NCI-H1930 (cell line): ENCODE measurements at regions not wholly inside any gene's neighbourhood (a gene's known extent, or its start where the extent isn't known, plus 50 kb on each side); places are given as distances from the start of the nearest gene placed in this dataset.
"Not testable (repeated sequence)": the region's sequence is repeated elsewhere in the genome, so short reads cannot be mapped to it uniquely, and the experiment has no call there.

Source experiments
- DNase-seq, 2 experiments: peaks; one replicate each; lab custom pipeline; 2025; lab: John Stamatoyannopoulos, UW

GRCh38 chr1:173342736-173343135 is 134.4 kb upstream of the PRDX6 start:
- no peak for DNase-seq

GRCh38 chr1:173344034-173344743 is 132.9 kb upstream of the PRDX6 start:
- no peak for DNase-seq

GRCh38 chr1:173347282-173347818 is 129.8 kb upstream of the PRDX6 start:
- no peak for DNase-seq

GRCh38 chr1:173352635-173353034 is 124.5 kb upstream of the PRDX6 start:
- not testable (repeated sequence) for DNase-seq

- DNase-seq: no peak
Measured at GRCh38 chr1:173353350-173353749, 123.8 kb upstream of the PRDX6 start.

- no peak for DNase-seq
Measured at GRCh38 chr1:173354937-173355280, 122.2 kb upstream of the PRDX6 start.

- no peak for DNase-seq
Measured at GRCh38 chr1:173355281-173356031, 121.7 kb upstream of the PRDX6 start.

- DNase-seq: no peak
Measured at GRCh38 chr1:173356191-173356762, 120.9 kb upstream of the PRDX6 start.

GRCh38 chr1:173360487-173361063 is 116.6 kb upstream of the PRDX6 start:
- DNase-seq: no peak

GRCh38 chr1:173362543-173362942 is 114.6 kb upstream of the PRDX6 start:
- no peak for DNase-seq

GRCh38 chr1:173364827-173365226 is 112.3 kb upstream of the PRDX6 start:
- DNase-seq: no peak

- DNase-seq: no peak
Measured at GRCh38 chr1:173365341-173365740, 111.8 kb upstream of the PRDX6 start.

GRCh38 chr1:173367136-173367535 is 110.0 kb upstream of the PRDX6 start:
- no peak for DNase-seq

- not testable (repeated sequence) for DNase-seq
Measured at GRCh38 chr1:173370586-173370985, 106.5 kb upstream of the PRDX6 start.

- not testable (repeated sequence) for DNase-seq
Measured at GRCh38 chr1:173376065-173376464, 101.1 kb upstream of the PRDX6 start.

GRCh38 chr1:173377266-173377665 is 99.9 kb upstream of the PRDX6 start:
- no peak for DNase-seq

- DNase-seq: no peak
Measured at GRCh38 chr1:173383351-173383750, 93.8 kb upstream of the PRDX6 start.

- DNase-seq: no peak
Measured at GRCh38 chr1:173388352-173388751, 88.8 kb upstream of the PRDX6 start.

- no peak for DNase-seq
Measured at GRCh38 chr1:173392895-173393658, 84.1 kb upstream of the PRDX6 start.

GRCh38 chr1:173393659-173394000 is 83.5 kb upstream of the PRDX6 start:
- no peak for DNase-seq

- not testable (repeated sequence) for DNase-seq
Measured at GRCh38 chr1:173394813-173395212, 82.3 kb upstream of the PRDX6 start.

- no peak for DNase-seq
Measured at GRCh38 chr1:173395762-173396161, 81.4 kb upstream of the PRDX6 start.
